CD4-positive, alpha-beta T cell treated with Interleukin-21 for 1 hour (primary cell): ENCODE measurements at regions not wholly inside any gene's neighbourhood (a gene's known extent, or its start where the extent isn't known, plus 50 kb on each side); places are given as distances from the start of the nearest gene placed in this dataset.
"Not testable (repeated sequence)": the region's sequence is repeated elsewhere in the genome, so short reads cannot be mapped to it uniquely, and the experiment has no call there.

ENCODE experiments used
- DNase-seq: peaks from one replicate; pipeline ENCODE4 v3.0.0-alpha.2; 2020

- DNase-seq = no peak
Measured at GRCh38 chr18:8995096-8995495, 107.4 kb upstream of the NDUFV2 start.

DNA sequence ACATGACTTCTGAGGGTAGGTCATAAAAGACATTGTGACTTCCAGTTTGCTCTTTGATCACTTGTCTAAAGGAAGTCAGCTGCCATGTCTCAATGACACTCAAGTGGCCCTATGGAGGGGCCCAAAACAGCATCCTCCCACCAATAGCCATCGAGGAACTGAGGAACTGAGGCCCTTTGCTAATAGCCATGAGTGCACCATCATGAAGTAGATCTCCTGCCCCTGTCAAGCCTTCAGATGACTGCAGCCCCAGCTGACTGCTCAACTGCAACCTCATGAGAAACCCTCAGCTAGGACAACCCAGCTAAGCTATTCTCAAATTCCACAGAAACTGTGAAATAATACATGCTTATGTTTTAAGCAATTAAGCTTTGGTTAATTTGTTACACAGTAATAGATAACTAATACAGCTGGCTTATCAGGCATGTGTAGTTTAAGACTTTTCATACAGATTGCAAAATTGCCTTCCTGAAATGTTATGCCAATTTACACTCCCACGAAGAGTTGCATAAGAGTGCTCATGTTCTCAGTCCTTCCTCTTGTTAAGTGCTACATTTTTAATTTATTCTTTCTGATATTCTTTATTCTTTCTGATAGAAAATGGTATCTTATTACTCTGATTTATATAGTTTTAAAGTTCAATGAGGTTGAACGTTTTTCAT, 105.6 kb upstream of the NDUFV2 start:
- no peak for DNase-seq

GRCh38 chr18:8997634-8998033, 104.9 kb upstream of the NDUFV2 start:
- DNase-seq = no peak

GRCh38 chr18:8998481-8999217, 103.8 kb upstream of the NDUFV2 start:
- no peak for DNase-seq

DNA sequence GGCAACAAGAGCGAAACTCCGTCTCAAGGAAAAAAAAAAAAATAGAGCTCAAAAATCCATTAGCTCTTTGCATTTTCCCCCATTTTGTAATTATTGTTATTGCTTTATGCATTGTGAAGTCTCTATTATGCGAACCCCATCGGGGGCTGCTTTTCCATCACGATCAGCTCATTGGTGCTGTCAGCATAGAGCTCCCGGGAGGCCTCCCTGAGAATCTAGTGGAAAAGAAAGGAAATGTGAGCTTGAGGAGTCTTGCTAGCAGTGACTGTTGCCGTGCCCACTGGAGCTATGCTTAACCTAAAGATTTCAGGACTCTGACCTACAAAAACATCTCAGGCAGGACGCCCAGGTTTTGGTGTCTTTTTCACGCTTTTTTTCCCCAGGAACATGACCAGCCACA, 102.6 kb upstream of the NDUFV2 start:
- no peak for DNase-seq

DNA sequence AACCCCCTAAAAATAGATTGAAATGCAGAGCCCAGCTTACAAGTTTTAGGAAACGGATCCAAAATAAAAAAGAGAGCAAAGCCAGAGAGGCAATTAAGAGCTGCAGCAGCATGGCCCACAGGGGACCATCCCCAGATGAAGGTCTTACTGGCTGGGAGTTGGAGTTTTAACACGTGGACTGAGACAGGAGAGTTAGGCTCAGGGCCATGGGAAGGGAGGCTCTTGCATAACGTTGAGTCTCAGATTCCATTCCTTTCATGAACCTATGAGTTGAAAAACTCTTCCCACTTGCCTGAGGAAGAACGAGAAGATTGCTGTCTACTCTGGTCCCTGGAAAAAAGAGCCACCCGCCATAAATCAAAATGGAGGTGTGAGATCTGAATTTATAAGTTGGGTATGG, 101.8 kb upstream of the NDUFV2 start:
- DNase-seq = no peak

DNA sequence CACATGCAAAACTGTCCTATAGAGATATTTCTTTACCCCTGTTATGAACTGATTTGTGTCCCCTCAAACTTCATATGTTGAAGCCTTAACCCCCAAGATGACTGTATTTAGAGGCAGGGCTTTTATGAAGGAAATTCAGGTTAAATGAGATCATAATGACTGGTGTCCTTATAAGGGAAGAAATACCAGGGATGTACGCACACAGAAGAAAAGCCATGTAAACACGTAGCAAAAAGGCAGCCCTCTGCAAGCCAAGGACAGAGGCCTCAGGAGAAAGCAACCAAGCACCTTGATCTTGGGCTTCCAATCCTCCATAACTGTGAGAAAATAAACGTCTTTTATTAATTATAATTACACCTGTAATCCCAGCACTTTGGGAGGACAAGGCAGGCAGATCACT, 101.3 kb upstream of the NDUFV2 start:
- DNase-seq = no peak

- DNase-seq = no peak
Measured at GRCh38 chr18:9003406-9004100, 98.9 kb upstream of the NDUFV2 start.

- not testable (repeated sequence) for DNase-seq
Measured at GRCh38 chr18:9004308-9004707, 98.2 kb upstream of the NDUFV2 start.

DNA sequence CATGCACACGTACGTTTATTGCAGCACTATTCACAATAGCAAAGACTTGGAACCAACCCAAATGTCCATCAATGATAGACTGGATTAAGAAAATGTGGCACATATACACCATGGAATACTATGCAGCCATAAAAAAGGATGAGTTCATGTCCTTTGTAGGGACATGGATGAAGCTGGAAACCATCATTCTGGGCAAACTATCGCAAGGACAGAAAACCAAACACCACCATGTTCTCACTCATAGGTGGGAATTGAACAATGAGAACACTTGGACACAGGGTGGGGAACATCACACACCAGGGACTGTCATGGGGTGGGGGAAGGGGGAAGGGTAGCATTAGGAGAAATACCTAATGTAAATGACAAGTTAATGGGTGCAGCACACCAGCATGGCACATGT, 94.8 kb upstream of the NDUFV2 start:
- not testable (repeated sequence) for DNase-seq

DNA sequence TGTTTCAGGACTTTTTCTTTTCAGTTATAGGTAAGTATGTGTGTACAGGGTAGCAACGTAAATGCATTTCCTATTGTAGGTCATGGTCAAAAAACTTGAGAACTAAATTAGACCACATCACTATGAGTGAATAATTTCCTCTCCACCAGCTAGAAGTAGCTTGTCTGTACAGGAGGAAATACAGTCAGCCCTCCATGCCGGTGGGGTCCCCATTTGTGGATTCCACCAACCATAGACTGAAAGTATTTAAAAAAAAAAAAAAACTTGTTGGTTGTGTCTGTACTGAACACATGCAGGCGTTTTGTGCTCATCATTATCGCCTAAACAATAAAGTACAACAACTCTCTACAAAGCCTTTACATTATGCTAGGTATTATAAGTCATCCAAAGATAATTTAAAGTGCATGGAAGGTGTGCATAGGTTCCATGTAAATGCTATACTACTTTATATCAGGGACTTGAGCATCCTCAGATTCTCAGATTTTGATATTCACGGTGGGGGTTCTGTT, 94.2 kb upstream of the NDUFV2 start:
- DNase-seq = no peak

DNA sequence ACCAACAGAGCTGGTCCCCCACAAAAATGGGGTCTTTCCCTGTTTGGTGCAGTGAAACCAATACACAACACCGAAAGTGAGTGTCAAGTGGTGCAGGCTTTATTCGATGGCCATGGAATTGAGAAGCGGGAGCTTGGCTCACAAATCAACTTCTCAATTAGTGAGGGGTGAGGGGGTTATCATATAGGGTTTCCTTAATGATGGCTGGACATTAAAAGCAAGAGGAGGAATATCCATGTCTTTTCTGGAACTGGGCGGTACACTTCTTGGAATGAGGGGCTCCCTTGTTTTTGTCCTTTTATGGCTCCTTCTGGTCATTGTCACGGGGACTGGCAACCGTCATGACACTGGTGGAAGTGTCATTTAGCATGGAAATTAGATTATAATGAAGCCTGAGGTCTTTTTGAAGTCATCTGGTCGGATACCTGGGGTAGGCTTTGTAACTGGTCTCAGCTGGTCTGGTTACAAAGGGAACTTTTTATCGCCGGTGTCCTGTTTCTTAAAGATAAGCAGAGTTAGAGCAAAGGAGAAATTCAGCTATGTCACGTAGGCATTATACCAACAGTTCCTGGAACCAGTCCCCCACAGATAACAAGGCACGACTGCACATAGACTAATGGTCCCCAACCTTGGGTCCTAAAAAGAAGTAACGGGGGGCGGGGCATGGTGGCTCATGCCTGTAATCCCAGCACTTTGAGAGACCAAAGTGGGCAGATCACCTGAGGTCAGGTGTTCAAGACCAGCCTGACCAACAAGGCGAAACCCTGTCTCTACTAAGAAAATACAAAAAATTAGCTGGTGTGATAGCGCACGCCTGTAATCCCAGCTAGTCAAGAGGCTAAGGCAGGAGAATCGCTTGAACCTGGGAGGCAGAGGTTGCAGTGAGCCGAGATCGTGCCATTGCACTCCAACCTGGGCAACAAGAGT, 93.5 kb upstream of the NDUFV2 start:
- no peak for DNase-seq

- no peak for DNase-seq
Measured at GRCh38 chr18:9009703-9010488, 92.6 kb upstream of the NDUFV2 start.

DNA sequence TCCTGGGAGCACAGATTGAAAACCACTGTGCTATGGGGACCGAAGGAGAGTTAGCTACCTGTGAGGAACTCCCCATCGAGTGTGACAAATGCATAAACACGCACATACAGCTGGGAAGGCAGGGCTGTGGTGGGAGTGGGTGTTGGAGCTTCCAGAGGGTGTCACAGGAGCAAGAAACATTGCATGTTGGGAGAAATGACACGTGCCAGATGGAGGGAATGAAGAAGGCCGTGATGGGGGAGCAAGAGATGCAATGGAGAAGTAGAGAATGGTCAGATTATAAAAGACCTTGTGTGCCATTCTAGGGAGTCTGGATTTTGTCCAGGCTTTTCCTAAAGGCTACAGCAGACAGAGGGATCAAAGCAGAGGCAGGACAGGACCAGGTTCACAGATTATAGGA, 91.1 kb upstream of the NDUFV2 start:
- no peak for DNase-seq

DNA sequence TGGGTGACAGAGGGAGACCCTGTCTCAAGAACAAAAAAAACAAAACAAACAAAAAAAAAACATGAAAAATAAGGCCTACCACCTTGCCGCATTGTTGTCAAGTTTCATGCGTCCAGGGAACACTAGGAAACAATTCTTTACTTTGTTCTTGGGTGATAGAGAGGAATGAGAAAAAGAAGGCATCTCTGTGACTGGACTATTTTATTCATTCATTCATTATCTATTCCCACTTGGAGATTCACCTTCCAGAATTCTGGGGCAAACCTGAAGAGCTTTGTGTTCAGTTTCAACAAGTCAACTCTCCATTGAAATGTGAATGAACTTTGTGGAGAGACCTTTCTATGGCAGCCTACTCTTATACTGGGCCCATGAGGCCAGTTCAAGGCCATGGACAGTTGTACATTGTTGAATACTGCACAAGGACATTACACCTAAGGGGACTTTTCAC, 88.5 kb upstream of the NDUFV2 start:
- no peak for DNase-seq

- no peak for DNase-seq
Measured at GRCh38 chr18:9015689-9016088, 86.8 kb upstream of the NDUFV2 start.

DNA sequence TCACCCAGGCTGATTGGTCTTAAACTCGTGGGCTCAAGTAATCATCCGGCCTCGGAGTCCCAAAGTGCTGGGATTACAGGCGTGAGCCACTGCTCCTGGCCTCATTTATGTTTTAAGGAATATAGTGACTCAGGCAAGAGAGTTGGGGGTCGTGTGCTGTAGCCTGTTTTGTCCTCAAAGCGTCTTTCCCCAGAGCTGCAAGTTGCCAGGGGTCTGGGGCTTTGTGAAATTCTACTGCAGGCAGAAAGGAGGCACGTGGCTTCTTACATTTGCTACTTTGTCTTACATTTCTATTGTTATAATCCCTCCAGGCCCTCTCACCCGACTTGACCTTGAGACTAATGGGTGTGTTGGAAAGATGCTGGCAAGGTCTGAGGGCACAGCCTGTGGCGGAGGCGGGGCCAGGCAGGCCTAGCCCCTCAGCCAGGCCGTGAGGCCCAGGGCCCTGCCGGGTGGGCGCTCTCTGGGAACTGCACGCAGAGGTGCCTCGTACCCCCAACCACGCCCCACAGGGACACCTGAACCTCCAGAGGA, 85.8 kb upstream of the NDUFV2 start:
- DNase-seq = no peak

DNA sequence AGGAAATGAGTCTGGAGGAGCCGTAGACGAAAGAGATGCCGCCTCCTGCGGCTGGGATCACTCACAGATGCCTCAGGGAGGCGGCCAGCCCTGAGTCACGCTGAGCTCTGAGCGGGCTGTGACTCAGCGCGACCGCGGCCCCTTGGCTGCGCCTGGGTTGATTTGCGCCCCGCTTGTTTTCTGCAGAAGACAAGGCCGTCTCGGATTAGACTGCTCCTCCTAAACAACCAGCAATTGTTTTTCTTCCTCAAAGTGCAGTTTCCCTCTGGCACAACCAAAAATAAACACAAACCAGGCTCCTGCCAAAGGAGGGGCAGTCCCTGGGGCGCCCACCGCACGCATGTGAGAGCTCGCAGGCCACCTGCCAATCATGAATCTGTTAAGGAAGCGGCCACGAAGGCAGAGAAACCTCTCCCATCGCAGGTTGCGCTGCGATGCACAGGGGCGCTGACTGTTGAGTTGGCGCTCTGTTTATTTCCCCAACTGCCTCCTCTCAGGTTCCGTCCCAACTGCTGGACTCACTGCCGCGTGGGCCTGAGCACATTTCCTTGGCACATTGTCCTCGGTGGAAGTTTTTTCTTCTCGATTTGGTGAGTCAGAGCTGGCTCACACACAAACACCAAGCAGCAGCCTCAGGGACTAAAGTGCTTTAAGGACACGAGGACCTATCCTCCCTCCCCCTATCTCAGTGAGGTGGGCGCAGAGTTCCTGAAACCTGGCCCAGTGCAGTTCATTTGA, 85.2 kb upstream of the NDUFV2 start:
- peak; percentile 1 for DNase-seq

- DNase-seq = no peak
Measured at GRCh38 chr18:9017905-9018227, 84.6 kb upstream of the NDUFV2 start.

- DNase-seq = no peak
Measured at GRCh38 chr18:9019135-9019534, 83.4 kb upstream of the NDUFV2 start.

GRCh38 chr18:9020221-9020620, 82.3 kb upstream of the NDUFV2 start:
- DNase-seq = no peak
